DND-41 (cell line): ENCODE measurements at regions not wholly inside any gene's neighbourhood (a gene's known extent, or its start where the extent isn't known, plus 50 kb on each side); places are given as distances from the start of the nearest gene placed in this dataset.

Source experiments
- ATAC-seq: fragments of 200-7000 bp; cut with Tn5 transposase; 3 replicates; pipeline ENCODE4 v1.9.1; 2021; ENCODE audit warnings: low read depth; ENCODE audit not compliant: insufficient read depth
- DNase-seq: peaks from one replicate; pipeline ENCODE4 v3.0.0-alpha.2; 2020
- H2AFZ ChIP-seq: 2 replicates; pipeline ENCODE4 v1.6.0; 2012; ENCODE audit warnings: low read depth, low read length
- H3K27ac ChIP-seq: 2 replicates; pipeline ENCODE4 v1.5.1; 2012; ENCODE audit warnings: low read length, inconsistent platforms
- H3K27me3 ChIP-seq: fragments of 200-600 bp; sonication (generic); 2 replicates; pipeline ENCODE4 v1.6.0; 2012; ENCODE audit warnings: low read length, mild to moderate bottlenecking, inconsistent platforms; ENCODE audit not compliant: insufficient read depth, poor library complexity
- H3K36me3 ChIP-seq: 2 replicates; pipeline ENCODE4 v1.5.1; 2012; ENCODE audit warnings: low read length, inconsistent platforms; ENCODE audit not compliant: insufficient read depth
- H3K4me1 ChIP-seq: 2 replicates; pipeline ENCODE4 v1.5.1; 2012; ENCODE audit warnings: mild to moderate bottlenecking, low read length; ENCODE audit not compliant: insufficient read depth
- H3K4me2 ChIP-seq: 2 replicates; pipeline ENCODE4 v1.6.0; 2012; ENCODE audit warnings: mild to moderate bottlenecking, moderate library complexity, low read length, inconsistent platforms; ENCODE audit not compliant: insufficient read depth
- H3K4me3 ChIP-seq, 2 experiments: fragments of 200-600 bp in 1 of 2; shearing (Covaris generic) in 1 of 2; 2 replicates each; pipeline ENCODE4 v1.5.1; 2012 to 2016; ENCODE audit warnings: inconsistent platforms in 2 of 2, low read length in 2 of 2, mild to moderate bottlenecking in 2 of 2, low read depth in 1 of 2, moderate library complexity in 1 of 2
- H3K79me2 ChIP-seq: 2 replicates; pipeline ENCODE4 v1.6.0; 2012; ENCODE audit warnings: low read length, inconsistent platforms; ENCODE audit not compliant: insufficient read depth
- H3K9ac ChIP-seq: 2 replicates; pipeline ENCODE4 v1.6.0; 2012; ENCODE audit warnings: low read depth, mild to moderate bottlenecking, inconsistent platforms, low read length, moderate library complexity
- H3K9me3 ChIP-seq: 2 replicates; pipeline ENCODE4 v1.5.1; 2012; ENCODE audit warnings: low read length, moderate library complexity, mild to moderate bottlenecking, inconsistent platforms; ENCODE audit not compliant: insufficient read depth, severe bottlenecking
- H4K20me1 ChIP-seq: 2 replicates; pipeline ENCODE4 v1.6.0; 2012; ENCODE audit warnings: low read length; ENCODE audit not compliant: insufficient read depth
- CTCF ChIP-seq: IDR thresholded peaks from 2 replicates; pipeline ENCODE4 v1.5.1; 2012; ENCODE audit warnings: borderline replicate concordance, low read length, moderate library complexity, mild to moderate bottlenecking; ENCODE audit not compliant: poor library complexity, severe bottlenecking; ENCODE audit errors: extremely low read depth
- EZH2 ChIP-seq: IDR thresholded peaks from 3 replicates; pipeline ENCODE4 v1.6.1; 2012; ENCODE audit warnings: borderline replicate concordance, low read depth, mild to moderate bottlenecking, moderate library complexity, low read length, inconsistent platforms; ENCODE audit not compliant: severe bottlenecking

GRCh38 chr4:14568351-14568750, 433.9 kb upstream of the CPEB2 start:
- H2AFZ ChIP-seq: no peak overlapping the region
- H3K4me1 ChIP-seq: no peaks in the 10 kb centered on the region
- H3K4me2 ChIP-seq: no peak overlapping the region

GRCh38 chr4:14575289-14575688, 427.0 kb upstream of the CPEB2 start:
- Histone ChIP-seq H3K27ac (no peak overlapping the region), H3K9ac (no peak overlapping the region), H3K79me2 (no peaks in the 10 kb centered on the region), H3K9me3 (no peaks in the 10 kb centered on the region), H3K4me1 (no peaks in the 10 kb centered on the region), H2AFZ (no peak overlapping the region), H3K4me3 (no peak overlapping the region), H3K36me3 (no peaks in the 10 kb centered on the region), H4K20me1 (no peaks in the 10 kb centered on the region), H3K27me3 (no peaks in the 10 kb centered on the region), H3K4me2 (no peak overlapping the region)
- TF ChIP-seq EZH2: no peak
- TF ChIP-seq CTCF: no peak
- DNase-seq: no peak
- no peak for ATAC-seq

More at GRCh38 chr4:14568351-14568750, 433.9 kb upstream of the CPEB2 start:
- no peak for DNase-seq
- TF ChIP-seq CTCF: no peak
- Histone ChIP-seq H3K9me3 (no peaks in the 10 kb centered on the region), H4K20me1 (no peaks in the 10 kb centered on the region), H3K9ac (no peak overlapping the region), H3K36me3 (no peaks in the 10 kb centered on the region), H3K27me3 (no peaks in the 10 kb centered on the region), H3K4me3 (no peak overlapping the region), H3K27ac (no peak overlapping the region), H3K79me2 (no peaks in the 10 kb centered on the region)
- ATAC-seq: no peak

GRCh38 chr4:14575919-14576318, 426.4 kb upstream of the CPEB2 start:
- no peak for TF ChIP-seq CTCF
- TF ChIP-seq EZH2: no peak
- no peaks in the 10 kb centered on the region for H3K4me1 ChIP-seq
- ATAC-seq: no peak

GRCh38 chr4:14580061-14580460, 422.2 kb upstream of the CPEB2 start:
- no peaks in the 10 kb centered on the region for H3K27me3 ChIP-seq
- no peak overlapping the region for H2AFZ ChIP-seq
- no peak overlapping the region for H3K27ac ChIP-seq
- H3K9me3 ChIP-seq: no peaks in the 10 kb centered on the region
- H4K20me1 ChIP-seq: no peaks in the 10 kb centered on the region
- no peak overlapping the region for H3K4me3 ChIP-seq
- H3K4me2 ChIP-seq: no peak overlapping the region
- no peak for DNase-seq
- H3K79me2 ChIP-seq: no peaks in the 10 kb centered on the region
- TF ChIP-seq EZH2: no peak
- H3K4me1 ChIP-seq: no peaks in the 10 kb centered on the region
- no peaks in the 10 kb centered on the region for H3K36me3 ChIP-seq
- ATAC-seq: no peak
- H3K9ac ChIP-seq: no peak overlapping the region

More at GRCh38 chr4:14575919-14576318, 426.4 kb upstream of the CPEB2 start:
- H3K79me2 ChIP-seq: no peaks in the 10 kb centered on the region
- H4K20me1 ChIP-seq: no peaks in the 10 kb centered on the region
- H2AFZ ChIP-seq: no peak overlapping the region
- H3K36me3 ChIP-seq: no peaks in the 10 kb centered on the region
- H3K27ac ChIP-seq: no peak overlapping the region
- H3K9me3 ChIP-seq: no peaks in the 10 kb centered on the region
- no peak overlapping the region for H3K4me2 ChIP-seq
- H3K27me3 ChIP-seq: no peaks in the 10 kb centered on the region
- no peak for DNase-seq
- H3K9ac ChIP-seq: no peak overlapping the region
- no peak overlapping the region for H3K4me3 ChIP-seq
